GM19023 (cell line): ENCODE measurements at regions not wholly inside any gene's neighbourhood (a gene's known extent, or its start where the extent isn't known, plus 50 kb on each side); places are given as distances from the start of the nearest gene placed in this dataset.

Experiments used
- ATAC-seq: cut with Tn5 transposase; IDR thresholded peaks from one replicate; pipeline ENCODE4 v1.9.1; 2021; ENCODE audit warnings: mild to moderate bottlenecking, moderate library complexity; ENCODE audit not compliant: unreplicated experiment

GRCh38 chr6:102398788-102399390 is 1005.4 kb downstream of the GRIK2 start:
- no peak for ATAC-seq

- no peak for ATAC-seq
Measured at GRCh38 chr6:102390541-102390940, 997.0 kb downstream of the GRIK2 start.

DNA sequence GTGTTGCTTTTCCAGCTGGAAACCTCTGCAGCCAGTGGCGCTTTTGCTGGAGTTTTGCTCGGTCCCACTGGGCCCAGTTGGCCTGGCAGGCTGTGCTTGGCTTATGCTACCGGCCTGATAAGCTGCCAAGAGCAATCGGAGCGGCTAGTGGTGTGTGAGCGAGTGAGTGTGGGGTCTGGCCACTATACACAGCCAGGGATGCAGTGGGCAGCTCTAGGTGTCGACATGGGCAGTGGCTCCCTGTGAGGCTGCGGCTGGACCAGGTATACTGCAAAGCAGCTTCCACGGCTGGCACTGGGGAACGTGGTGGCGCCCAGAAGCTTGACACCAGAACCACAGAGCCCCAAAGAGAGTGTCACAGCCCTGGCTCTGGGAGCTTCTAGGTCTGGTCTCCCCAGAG is 996.5 kb downstream of the GRIK2 start:
- ATAC-seq = no peak

GRCh38 chr6:102387326-102388033 is 994.0 kb downstream of the GRIK2 start:
- no peak for ATAC-seq

- ATAC-seq = no peak
Measured at GRCh38 chr6:102381203-102381602, 987.7 kb downstream of the GRIK2 start.

GRCh38 chr6:102356170-102356569 is 962.7 kb downstream of the GRIK2 start:
- ATAC-seq = no peak

DNA sequence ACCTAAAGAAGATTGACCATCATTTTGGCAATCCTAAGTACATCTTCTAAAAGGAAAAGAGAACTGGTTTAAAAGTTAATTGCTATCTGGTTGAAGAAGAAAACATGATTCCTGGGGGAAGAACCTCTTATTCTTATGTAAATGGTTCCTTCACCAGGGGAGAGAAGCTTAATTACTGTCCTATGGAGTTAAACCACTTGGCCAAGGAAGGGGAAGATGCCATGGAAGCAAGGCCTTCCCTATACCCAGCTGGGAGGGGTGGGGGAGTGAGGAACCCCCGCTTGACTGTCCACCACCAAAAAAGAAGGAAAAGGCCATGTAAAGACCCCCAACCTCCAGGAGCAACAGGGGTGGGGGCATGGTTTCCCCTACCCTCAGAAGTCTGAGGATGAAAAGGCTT is 962.1 kb downstream of the GRIK2 start:
- ATAC-seq = no peak

DNA sequence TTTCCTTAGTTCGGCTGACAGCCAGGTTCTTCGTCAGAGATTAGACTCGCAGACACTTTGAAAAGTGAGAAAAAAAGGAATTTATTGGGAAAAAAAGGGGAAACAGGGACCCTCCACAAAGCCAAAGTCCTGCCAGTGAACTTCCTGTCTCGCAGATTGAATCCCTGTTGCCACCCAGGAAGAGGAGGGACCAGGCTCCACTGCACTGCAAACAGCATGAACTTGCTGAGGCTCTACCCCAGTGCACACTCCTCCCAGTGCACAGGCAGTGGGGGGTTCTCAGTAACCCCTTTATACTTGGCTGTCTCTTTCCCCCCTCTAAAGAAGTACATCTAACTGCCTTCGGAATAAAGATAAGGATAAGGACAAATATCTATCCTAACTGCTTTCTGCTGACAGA is 959.0 kb downstream of the GRIK2 start:
- no peak for ATAC-seq

- no peak for ATAC-seq
Measured at GRCh38 chr6:102344769-102345168, 951.3 kb downstream of the GRIK2 start.

DNA sequence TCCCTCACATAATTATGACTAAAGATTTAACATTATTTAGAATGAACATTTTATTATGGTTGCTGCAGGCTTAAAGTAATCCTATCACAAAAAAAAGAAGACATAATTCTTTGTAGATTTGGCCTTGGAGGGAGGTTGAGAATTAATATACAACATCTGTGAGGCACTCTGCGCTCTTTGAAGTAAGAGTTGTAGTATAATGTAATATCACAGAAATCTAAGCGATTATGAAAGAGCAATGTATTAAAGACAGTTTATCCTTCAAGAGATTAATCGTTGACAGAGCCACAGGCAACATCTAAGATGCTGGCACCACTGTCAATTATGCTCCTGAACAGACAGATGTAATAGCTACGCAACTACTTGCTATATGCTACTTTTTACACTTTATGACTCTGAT is 946.8 kb downstream of the GRIK2 start:
- no peak for ATAC-seq

GRCh38 chr6:102333736-102334135 is 940.2 kb downstream of the GRIK2 start:
- ATAC-seq = no peak

- ATAC-seq = no peak
Measured at GRCh38 chr6:102327697-102328225, 934.3 kb downstream of the GRIK2 start.

GRCh38 chr6:102313699-102314098 is 920.2 kb downstream of the GRIK2 start:
- ATAC-seq = no peak

DNA sequence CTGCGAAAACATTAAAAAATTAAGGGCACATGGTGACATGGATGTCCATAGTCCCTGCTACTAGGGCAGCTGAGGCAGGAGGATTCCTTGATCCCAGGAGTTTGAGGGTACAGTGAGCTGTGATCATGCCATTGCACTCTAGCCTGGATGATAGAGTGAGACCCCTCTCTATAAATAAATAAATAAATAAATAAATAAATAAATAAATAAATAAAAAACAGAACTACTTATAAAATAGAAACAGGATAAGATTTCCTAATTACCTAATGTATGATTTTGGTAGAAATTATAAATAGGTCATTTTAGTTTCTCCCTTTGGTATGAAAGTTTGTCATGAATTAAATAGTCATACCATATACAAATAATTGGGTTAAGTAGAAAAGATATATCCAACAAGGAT is 916.2 kb downstream of the GRIK2 start:
- no peak for ATAC-seq

DNA sequence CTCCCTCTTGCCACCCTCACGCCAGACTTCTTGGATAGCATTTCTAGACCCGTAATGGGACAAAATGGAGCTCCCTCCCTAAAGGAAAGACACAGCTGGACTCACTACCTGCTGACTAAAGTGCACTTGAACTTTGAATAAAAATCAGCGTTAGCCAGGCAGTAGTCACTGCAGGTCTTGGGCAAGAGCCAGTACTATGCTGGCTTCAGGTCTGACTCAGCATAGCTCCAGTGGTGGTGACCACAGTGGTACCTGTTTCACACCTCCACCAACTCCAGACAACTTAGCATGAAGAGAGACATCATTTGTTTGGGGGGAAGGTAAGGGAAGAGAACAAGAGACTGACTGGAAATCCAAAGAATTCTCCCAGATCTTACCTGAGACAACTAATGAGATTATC is 906.8 kb downstream of the GRIK2 start:
- no peak for ATAC-seq

DNA sequence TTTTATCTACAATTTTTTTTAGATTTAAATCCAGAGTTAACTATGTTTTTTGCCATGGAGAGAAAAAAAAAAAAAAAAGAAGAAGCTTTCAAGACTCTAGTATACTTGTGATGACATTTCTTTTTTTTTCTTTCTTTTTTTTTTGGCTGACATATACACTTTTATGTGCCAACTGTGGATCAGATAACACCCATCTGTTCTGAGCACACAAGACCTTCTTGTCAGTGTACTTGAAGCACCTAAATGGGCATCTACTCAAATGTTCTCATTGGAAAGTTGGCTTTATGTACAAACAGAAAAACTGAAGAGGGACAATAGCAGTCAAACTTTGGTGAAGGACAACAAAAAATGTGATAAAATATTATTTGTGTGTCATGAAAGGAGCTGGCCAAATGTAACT is 904.5 kb downstream of the GRIK2 start:
- no peak for ATAC-seq
